ENCODE measurements at regions not wholly inside any gene's neighbourhood (a gene's known extent, or its start where the extent isn't known, plus 50 kb on each side); places are given as distances from the start of the nearest gene placed in this dataset.

DNA sequence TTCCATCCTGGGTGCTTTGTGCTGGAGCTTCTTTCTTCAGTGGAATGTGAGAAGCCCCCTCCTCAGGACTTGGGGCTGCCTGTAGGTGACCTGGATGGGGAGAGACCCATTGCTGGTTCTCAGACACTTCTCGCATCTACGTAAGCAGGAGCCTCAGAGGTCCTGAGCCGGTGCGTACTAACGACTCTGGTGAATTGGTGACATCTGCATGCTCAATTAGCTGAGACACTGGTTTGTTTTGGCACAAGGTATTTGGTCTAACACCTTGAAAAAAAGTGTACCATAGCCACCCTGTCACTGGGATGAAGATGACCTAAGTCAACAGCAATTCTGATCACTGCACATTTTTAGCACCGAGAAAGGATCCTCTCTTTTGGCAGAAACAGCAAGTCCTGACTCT, 57.7 kb downstream of the LRRC30 start:
- DNase-seq (ENCODE audit: low read depth in 2 of 2), result no peak

DNA sequence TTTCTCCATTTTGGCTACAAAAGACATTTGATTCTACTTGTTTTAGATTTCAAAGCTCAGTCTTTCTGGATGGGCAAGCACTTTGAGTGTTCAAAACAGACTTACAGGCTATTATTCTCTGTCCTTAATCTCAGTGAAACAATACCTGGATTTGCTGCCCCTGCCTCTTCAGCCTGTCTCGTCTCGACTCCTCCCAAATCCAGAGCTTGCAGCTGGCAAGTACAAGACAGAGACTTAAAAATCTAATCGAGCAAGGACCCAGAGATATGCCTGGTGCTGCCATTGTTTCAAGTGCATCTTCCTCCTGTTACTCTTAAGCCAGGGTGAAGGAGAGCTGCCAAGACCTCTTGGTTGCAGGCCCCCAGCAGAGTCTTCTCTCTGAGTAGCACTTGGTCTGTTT, 59.2 kb downstream of the LRRC30 start:
- no peak for DNase-seq (ENCODE audit: low read depth in 2 of 2)

DNA sequence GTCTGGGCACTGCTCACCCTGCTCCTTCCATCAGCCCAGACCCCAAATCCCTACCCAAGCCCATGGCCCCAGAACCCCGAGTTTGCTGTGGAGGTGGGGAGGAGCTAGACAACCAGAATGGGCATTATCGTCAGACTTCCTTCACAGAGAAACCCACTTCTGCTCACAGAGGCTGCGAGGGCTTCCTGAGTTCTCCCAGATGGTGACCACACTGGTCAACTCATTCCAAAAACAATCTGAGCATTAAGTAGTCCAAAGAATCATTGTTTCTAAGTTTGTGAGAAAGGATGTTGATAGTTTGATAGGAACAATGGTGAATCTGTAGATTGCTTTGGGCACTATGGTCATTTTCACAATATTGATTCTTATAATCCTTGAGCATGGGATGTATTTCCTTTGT, 60.2 kb downstream of the LRRC30 start:
- peak in 1 of 2 donors; percentile 32 for DNase-seq (ENCODE audit: low read depth in 2 of 2)

DNA sequence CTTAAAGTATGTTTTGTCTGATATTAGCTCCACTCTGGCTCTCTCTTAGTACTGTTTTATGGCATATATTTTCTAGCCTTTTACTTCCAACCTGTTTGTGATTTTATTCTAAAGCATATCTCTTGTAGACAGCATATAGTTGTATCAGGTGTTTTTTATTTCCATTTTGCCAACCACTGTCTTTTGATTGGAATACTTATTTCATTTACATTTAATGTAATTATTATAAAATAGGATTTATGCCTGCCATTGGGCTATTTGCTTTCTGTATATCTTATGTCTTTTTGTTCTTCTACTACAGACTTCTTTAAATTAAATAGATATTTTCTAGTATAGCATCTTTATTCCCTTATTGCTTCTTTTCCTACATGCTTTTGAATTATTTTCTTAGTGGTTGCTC, 67.3 kb downstream of the LRRC30 start:
- DNase-seq (ENCODE audit: low read depth in 2 of 2), result no peak

GRCh38 chr18:7301094-7301493, 70.2 kb downstream of the LRRC30 start:
- no peak for DNase-seq (ENCODE audit: low read depth in 2 of 2)

GRCh38 chr18:7303316-7304060, 72.6 kb downstream of the LRRC30 start:
- DNase-seq (ENCODE audit: low read depth in 2 of 2), result no peak

GRCh38 chr18:7304061-7304370, 73.1 kb downstream of the LRRC30 start:
- DNase-seq (ENCODE audit: low read depth in 2 of 2), result no peak

DNA sequence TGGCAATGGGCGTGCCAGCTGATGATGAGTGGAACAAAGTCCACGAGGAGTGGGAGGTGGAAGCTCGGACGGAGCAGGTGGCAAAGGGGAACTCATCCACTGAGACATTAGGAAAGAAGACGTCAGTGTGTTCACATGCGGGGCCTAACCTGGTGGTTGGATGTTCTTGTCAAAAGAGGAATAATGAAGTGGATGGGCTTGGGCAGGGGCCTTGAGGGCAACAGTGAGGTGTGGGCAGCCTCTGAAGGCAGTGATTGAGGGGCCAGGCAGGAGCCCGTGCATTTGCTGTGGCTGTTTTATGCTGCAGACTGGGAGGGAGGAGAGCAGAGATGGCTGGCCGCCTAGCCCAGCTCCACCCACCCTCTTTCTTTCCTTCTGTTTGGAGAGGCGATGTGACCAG, 74.5 kb downstream of the LRRC30 start:
- no peak for DNase-seq (ENCODE audit: low read depth in 2 of 2)

DNA sequence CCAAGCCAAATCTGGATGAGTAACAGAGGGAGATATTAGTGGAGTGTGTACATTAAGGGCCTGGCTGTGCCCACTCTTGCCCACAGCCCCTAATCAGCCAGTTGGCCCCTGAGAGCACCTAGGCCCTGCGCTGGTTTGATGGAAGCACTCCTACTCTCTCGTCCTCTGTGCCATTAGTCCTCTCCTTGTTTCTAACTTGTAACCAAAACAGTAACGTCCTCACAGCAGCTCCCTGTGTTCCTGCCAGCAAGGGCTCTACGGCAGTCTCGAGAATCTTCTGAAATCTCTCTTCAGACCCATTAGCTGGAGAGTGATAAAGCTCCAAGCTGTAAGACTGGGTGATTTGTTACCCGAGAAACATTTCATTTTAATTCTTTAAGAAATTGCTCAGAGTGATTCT, 76.1 kb downstream of the LRRC30 start:
- no peak for DNase-seq (ENCODE audit: low read depth in 2 of 2)

DNA sequence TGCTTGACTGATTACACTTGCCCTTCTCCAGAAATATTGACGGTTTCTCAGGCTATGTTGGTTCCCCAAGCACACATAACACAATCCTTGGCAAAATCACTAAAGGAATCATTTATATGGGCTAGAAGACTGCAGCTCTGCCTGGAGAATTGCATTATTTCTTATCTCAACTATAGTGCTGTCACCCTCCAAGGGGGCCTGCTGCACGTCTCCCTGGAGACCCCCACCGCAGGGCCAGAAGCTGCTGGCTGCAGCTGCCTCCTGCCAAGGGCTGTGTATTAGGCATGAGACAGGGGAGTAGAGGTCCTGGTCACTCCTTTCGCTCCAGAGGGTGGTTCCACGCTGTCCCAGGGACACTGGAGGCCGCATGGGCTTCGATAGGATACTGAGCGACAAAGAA, 76.6 kb downstream of the LRRC30 start:
- no peak for DNase-seq (ENCODE audit: low read depth in 2 of 2)

GRCh38 chr18:7317804-7318231, 86.9 kb downstream of the LRRC30 start:
- no peak for DNase-seq (ENCODE audit: low read depth in 2 of 2)

- DNase-seq (ENCODE audit: low read depth in 2 of 2), result no peak
These were observed 88.3 kb downstream of the LRRC30 start for GRCh38 chr18:7319161-7319560.

GRCh38 chr18:7321831-7322230, 90.9 kb downstream of the LRRC30 start:
- no peak for DNase-seq (ENCODE audit: low read depth in 2 of 2)

DNA sequence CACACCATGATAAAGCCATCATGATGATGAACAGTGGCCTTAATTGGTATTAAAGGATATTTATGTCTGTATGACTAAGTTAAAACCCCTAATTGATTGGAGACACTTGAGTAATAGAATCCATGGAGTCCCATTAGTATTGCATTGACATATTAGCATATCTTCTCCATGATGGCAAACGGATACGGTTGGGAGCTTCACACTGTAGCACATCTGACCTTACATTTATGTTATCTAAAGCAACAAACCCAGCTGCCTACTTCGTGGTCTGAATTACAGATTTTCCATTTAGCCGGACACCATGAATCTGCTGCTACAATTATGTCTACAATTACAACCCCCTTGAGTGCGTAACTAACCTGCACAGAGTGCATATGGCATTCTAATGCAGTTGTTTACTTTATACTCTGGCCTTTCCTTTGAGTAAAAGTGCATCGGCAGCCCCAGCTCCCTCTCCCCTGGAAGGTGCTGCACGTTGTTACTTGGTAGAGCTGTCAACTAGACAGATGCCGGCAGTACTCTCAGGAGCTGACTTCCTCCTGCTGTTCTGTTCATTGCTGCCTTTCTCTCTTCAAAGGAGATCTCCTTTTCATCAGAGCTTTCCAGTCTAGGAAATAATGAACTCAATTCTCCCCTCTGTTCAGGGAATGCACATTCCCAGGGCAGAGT, 92.1 kb downstream of the LRRC30 start:
- DNase-seq (ENCODE audit: low read depth in 2 of 2), result no peak

DNA sequence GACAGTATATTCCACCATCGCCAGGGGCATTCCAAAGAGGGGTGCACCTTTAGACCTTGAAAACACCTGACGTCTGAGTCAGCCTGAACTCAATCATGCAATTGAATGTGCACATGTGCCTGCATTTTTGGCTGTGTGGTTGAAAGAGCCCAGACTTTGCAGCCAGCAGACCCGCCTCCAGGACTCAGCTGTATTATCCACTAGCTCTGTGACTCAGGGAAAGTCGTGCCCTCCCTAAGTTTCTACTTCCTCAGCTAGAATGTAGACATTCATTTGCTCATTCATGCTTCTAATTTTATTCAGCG, 94.2 kb downstream of the LRRC30 start:
- DNase-seq (ENCODE audit: low read depth in 2 of 2), result peak in 1 of 2 donors; percentile 30

GRCh38 chr18:7329016-7329415, 98.1 kb downstream of the LRRC30 start:
- no peak for DNase-seq (ENCODE audit: low read depth in 2 of 2)

- DNase-seq (ENCODE audit: low read depth in 2 of 2), result no peak
These were observed 101.6 kb downstream of the LRRC30 start for GRCh38 chr18:7332452-7332851.

DNA sequence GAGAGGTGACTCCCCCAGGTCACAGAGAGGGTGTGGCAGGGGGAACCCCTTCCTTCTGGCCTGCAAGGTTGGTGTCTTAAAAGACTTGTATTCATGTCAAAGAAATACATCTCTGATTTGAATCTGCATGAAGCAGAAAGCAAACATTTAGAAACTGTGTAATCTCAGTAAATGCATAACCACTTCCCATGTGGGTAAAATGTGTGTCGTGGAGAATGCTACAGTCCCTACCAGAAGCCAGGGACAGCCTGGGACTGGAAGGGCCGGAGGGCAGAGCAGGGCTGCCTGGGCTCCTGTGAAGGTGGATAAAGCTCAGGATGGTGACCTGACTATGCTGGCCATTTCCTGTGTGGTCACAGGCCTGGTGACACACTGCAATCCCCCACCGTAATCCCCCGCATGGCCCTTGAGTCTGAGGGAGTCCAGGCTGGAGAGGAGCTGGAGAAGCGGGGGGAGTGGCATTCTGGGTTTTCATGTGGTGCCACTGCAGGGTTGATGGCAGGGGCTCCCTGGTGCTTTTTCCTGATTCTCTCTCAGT, 102.2 kb downstream of the LRRC30 start:
- DNase-seq (ENCODE audit: low read depth in 2 of 2), result no peak

- no peak for DNase-seq (ENCODE audit: low read depth in 2 of 2)
These were observed 104.2 kb downstream of the LRRC30 start for GRCh38 chr18:7334973-7335568.

DNA sequence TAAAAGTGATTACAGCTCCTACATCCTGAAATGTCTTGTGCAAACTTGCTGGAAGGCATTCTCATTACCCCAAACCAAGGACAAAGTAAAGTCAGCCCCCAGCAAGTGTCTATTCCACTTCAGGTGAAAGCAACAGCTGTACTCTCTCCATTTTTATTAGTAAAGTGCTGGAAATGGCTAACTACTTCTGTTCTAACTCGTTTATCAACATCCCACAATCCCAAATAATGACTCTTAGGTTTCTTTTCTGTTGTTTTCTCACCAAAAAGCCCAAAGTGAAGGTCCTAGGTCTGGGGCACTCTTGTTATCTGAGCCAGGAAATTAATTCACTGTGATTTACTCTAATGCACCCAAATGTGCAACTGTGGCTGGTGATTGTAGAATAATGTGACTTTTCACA, 105.7 kb downstream of the LRRC30 start:
- DNase-seq (ENCODE audit: low read depth in 2 of 2), result no peak

- no peak for DNase-seq (ENCODE audit: low read depth in 2 of 2)
These were observed 108.0 kb downstream of the LRRC30 start for GRCh38 chr18:7338846-7339245.

DNA sequence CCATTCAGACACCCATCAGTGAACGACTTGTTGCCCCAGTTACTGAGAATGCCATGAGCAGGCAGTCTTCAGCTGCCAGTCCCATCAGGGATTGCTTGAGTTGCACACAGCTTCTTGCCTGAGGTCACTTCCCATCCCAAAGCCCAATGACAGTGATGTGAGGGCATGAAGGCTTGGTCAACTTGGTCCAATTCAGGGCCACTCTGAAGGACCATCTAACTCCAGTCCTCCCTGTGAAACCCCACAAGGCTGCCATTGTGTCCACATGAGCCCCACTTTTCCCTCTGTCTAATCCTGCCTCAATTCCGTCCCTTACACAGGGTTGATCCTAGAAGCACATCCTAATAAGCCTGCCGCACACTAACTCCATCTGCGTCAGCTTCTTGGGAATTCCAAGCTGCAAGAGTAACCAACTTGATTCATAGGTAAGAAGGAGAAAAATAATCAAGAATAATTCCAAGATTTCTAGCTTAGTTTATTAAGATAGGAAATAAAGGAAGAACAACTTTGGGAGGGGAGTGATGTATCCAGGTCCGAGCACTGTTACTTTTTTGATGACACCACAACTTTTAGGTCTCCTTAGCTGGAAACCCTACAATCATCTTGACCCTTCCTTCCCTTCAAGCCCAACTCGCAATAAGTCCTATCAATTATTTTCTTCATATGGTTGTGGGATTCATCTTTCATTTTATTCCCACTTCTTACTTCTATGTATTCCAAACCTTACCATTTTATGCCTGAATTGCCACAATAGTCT, 110.9 kb downstream of the LRRC30 start:
- no peak for DNase-seq (ENCODE audit: low read depth in 2 of 2)

All from dermis microvascular lymphatic vessel endothelial cell (primary cell).